ENCODE measurements at regions not wholly inside any gene's neighbourhood (a gene's known extent, or its start where the extent isn't known, plus 50 kb on each side); places are given as distances from the start of the nearest gene placed in this dataset.

- no peak for TF ChIP-seq CREB3L1 (IDR thresholded peaks at IDR 0.05; ENCODE audit: borderline replicate concordance, low read depth)
These were observed 260.6 kb upstream of the NT5C1B start (continued) for GRCh38 chr2:18849841-18850578.

- ChIA-PET CTCF (ENCODE audit: low intra/inter-chr PET ratio) (no interaction called here), POLR2A (no interaction called here)
- intact Hi-C loops (cut with micrococcal nuclease) = no loop called here
These were observed 259.3 kb upstream of the NT5C1B start for GRCh38 chr2:18848646-18849045.

More at GRCh38 chr2:18848646-18849045, 259.3 kb upstream of the NT5C1B start:
- Histone ChIP-seq H3K4me1 (replicated peaks in 1 of 2; ENCODE audit: control insufficient read depth in 2 of 2, insufficient read depth in 2 of 2, low read length in 2 of 2) (no peaks in the 10 kb centered on the region), H3K9me3 (replicated peaks; ENCODE audit: control insufficient read depth, insufficient read depth, low read depth, low read length) (no peaks in the 10 kb centered on the region), H2AFZ (ENCODE audit: low read depth, low read length) (no peak overlapping the region), H3K4me2 (ENCODE audit: insufficient read depth, low read length) (no peak overlapping the region), H3K27ac (ENCODE audit: extremely low read depth, low read depth, low read length) (no peak overlapping the region), H3K9me1 (ENCODE audit: control insufficient read depth, insufficient read depth, low read length) (no peaks in the 10 kb centered on the region), H3K79me2 (ENCODE audit: control insufficient read depth, insufficient read depth, low read length) (no peaks in the 10 kb centered on the region), H3K36me3 (ENCODE audit: control insufficient read depth, insufficient read depth, low read length) (no peaks in the 10 kb centered on the region), H3K27me3 (ENCODE audit: control insufficient read depth in 2 of 2, insufficient read depth in 2 of 2, low read length in 2 of 2) (no peaks in the 10 kb centered on the region), H3K4me3 (no peak overlapping the region), H4K20me1 (replicated peaks; ENCODE audit: control insufficient read depth, insufficient read depth, low read length) (no peaks in the 10 kb centered on the region), H3K9ac (ENCODE audit: insufficient read depth in 1 of 2, low read depth in 2 of 2, low read length in 2 of 2) (no peak overlapping the region)
- FAIRE-seq (no peak), ATAC-seq (no peak), DNase-seq (ENCODE audit: extremely low read depth in 1 of 4, low spot score in 3 of 4) (no peak)
- BruUV-seq (replicated peaks) = no TSS peak
- no peak for TF ChIP-seq ZNF696 (CRISPR knock-in tag; conservative IDR thresholded peaks at IDR 0.05)
- TF ChIP-seq ZNF79 (CRISPR knock-in tag; IDR thresholded peaks at IDR 0.05; ENCODE audit: low read depth) = no peak
- no peak for TF ChIP-seq ZNF699 (CRISPR knock-in tag; IDR thresholded peaks at IDR 0.05; ENCODE audit: insufficient replicate concordance)
- no peak for TF ChIP-seq E2F8 (IDR thresholded peaks at IDR 0.05; ENCODE audit: low read depth, partially characterized antibody)
- no peak for TF ChIP-seq TCF7L2 (IDR thresholded peaks at IDR 0.05; ENCODE audit: low read depth, low read length)
- TF ChIP-seq HDAC2 (IDR thresholded peaks at IDR 0.05) = no peak
- TF ChIP-seq ETV1 (tag; conservative IDR thresholded peaks at IDR 0.05; ENCODE audit: low read depth) = no peak
- no peak for TF ChIP-seq SNAPC5 (CRISPR knock-in tag; IDR thresholded peaks at IDR 0.05)
- in situ Hi-C loops (cut with MboI) = no loop called here
